HG03439 (cell line): ENCODE measurements at regions not wholly inside any gene's neighbourhood (a gene's known extent, or its start where the extent isn't known, plus 50 kb on each side); places are given as distances from the start of the nearest gene placed in this dataset.

ENCODE experiments used
- ATAC-seq: cut with Tn5 transposase; IDR thresholded peaks from one replicate; pipeline ENCODE4 v1.9.1; 2021; ENCODE audit warnings: mild to moderate bottlenecking, moderate library complexity; ENCODE audit not compliant: unreplicated experiment

GRCh38 chr2:48098539-48098938 is 192.2 kb upstream of the FBXO11 start:
- no peak for ATAC-seq

- no peak for ATAC-seq
Observed at GRCh38 chr2:48104418-48104817, 198.1 kb upstream of the FBXO11 start.

- ATAC-seq: no peak
Observed at GRCh38 chr2:48105848-48106247, 199.6 kb upstream of the FBXO11 start.

- ATAC-seq: no peak
Observed at GRCh38 chr2:48107326-48107925, 201.1 kb upstream of the FBXO11 start.

- ATAC-seq: no peak
Observed at GRCh38 chr2:48108455-48108854, 202.2 kb upstream of the FBXO11 start.

GRCh38 chr2:48109491-48110204 is 203.3 kb upstream of the FBXO11 start:
- no peak for ATAC-seq

GRCh38 chr2:48110492-48110891 is 204.0 kb upstream of the FOXN2 start:
- ATAC-seq: no peak

- no peak for ATAC-seq
Observed at GRCh38 chr2:48112911-48113680, 201.4 kb upstream of the FOXN2 start.

GRCh38 chr2:48113767-48114166 is 200.7 kb upstream of the FOXN2 start:
- ATAC-seq: no peak

- no peak for ATAC-seq
Observed at GRCh38 chr2:48114256-48114655, 200.2 kb upstream of the FOXN2 start.

- no peak for ATAC-seq
Observed at GRCh38 chr2:48116497-48116896, 198.0 kb upstream of the FOXN2 start.

GRCh38 chr2:48118895-48119294 is 195.6 kb upstream of the FOXN2 start:
- no peak for ATAC-seq

GRCh38 chr2:48120112-48120511 is 194.4 kb upstream of the FOXN2 start:
- no peak for ATAC-seq

GRCh38 chr2:48120759-48121242 is 193.7 kb upstream of the FOXN2 start:
- no peak for ATAC-seq

- ATAC-seq: no peak
Observed at GRCh38 chr2:48122166-48122565, 192.3 kb upstream of the FOXN2 start.

- no peak for ATAC-seq
Observed at GRCh38 chr2:48124592-48124991, 189.9 kb upstream of the FOXN2 start.

- ATAC-seq: no peak
Observed at GRCh38 chr2:48126162-48126561, 188.3 kb upstream of the FOXN2 start.

GRCh38 chr2:48127612-48128191 is 186.8 kb upstream of the FOXN2 start:
- no peak for ATAC-seq

GRCh38 chr2:48129293-48129950 is 185.1 kb upstream of the FOXN2 start:
- no peak for ATAC-seq

- ATAC-seq: no peak
Observed at GRCh38 chr2:48131539-48132270, 182.8 kb upstream of the FOXN2 start.
